ENCODE measurements at regions not wholly inside any gene's neighbourhood (a gene's known extent, or its start where the extent isn't known, plus 50 kb on each side); places are given as distances from the start of the nearest gene placed in this dataset.

- no peak for TF ChIP-seq POLR2AphosphoS5 (IDR thresholded peaks at IDR 0.05)
- no peak for TF ChIP-seq POLR2A (IDR thresholded peaks at IDR 0.05)
- TF ChIP-seq, protein P1, sequence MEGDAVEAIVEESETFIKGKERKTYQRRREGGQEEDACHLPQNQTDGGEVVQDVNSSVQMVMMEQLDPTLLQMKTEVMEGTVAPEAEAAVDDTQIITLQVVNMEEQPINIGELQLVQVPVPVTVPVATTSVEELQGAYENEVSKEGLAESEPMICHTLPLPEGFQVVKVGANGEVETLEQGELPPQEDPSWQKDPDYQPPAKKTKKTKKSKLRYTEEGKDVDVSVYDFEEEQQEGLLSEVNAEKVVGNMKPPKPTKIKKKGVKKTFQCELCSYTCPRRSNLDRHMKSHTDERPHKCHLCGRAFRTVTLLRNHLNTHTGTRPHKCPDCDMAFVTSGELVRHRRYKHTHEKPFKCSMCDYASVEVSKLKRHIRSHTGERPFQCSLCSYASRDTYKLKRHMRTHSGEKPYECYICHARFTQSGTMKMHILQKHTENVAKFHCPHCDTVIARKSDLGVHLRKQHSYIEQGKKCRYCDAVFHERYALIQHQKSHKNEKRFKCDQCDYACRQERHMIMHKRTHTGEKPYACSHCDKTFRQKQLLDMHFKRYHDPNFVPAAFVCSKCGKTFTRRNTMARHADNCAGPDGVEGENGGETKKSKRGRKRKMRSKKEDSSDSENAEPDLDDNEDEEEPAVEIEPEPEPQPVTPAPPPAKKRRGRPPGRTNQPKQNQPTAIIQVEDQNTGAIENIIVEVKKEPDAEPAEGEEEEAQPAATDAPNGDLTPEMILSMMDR (IDR thresholded peaks at IDR 0.05): no peak
- H3K4me3 ChIP-seq: no peak overlapping the region
- intact Hi-C loops (cut with DNase I; ENCODE audit: low total_unique reads): no loop called here
- H3K4me1 ChIP-seq: no peaks in the 10 kb centered on the region
- H3K27ac ChIP-seq: no peak overlapping the region
- no peak for DNase-seq (ENCODE audit: low spot score in 2 of 2)
- H3K9me3 ChIP-seq: no peaks in the 10 kb centered on the region
- H3K27me3 ChIP-seq: peaks cover 0 to 3% of the 10 kb centered on the region in 2 donors
- H3K36me3 ChIP-seq: no peaks in the 10 kb centered on the region
Measured at GRCh38 chr6:1014431-1014807, 297.5 kb upstream of the FOXQ1 start.

- no peak for DNase-seq (ENCODE audit: low spot score in 2 of 2)
- no peak for TF ChIP-seq POLR2A (IDR thresholded peaks at IDR 0.05)
- TF ChIP-seq, protein P1 (IDR thresholded peaks at IDR 0.05): no peak
- TF ChIP-seq POLR2AphosphoS5 (IDR thresholded peaks at IDR 0.05): no peak
- no peak overlapping the region for H3K4me3 ChIP-seq
- no peak overlapping the region for H3K27ac ChIP-seq
- H3K4me1 ChIP-seq: no peaks in the 10 kb centered on the region
- H3K36me3 ChIP-seq: no peaks in the 10 kb centered on the region
- intact Hi-C loops (cut with DNase I; ENCODE audit: low total_unique reads): no loop called here
- H3K9me3 ChIP-seq: no peaks in the 10 kb centered on the region
- peaks cover 0 to 3% of the 10 kb centered on the region in 2 donors for H3K27me3 ChIP-seq
Measured at GRCh38 chr6:1013656-1014430, 298.1 kb upstream of the FOXQ1 start.

- H3K27ac ChIP-seq: no peak overlapping the region
- intact Hi-C loops (cut with DNase I; ENCODE audit: low total_unique reads): no loop called here
- no peak for DNase-seq (ENCODE audit: low spot score in 2 of 2)
- peaks cover 0 to 3% of the 10 kb centered on the region in 2 donors for H3K27me3 ChIP-seq
- H3K4me1 ChIP-seq: no peaks in the 10 kb centered on the region
- no peak overlapping the region for H3K4me3 ChIP-seq
- TF ChIP-seq POLR2A (IDR thresholded peaks at IDR 0.05): no peak
- no peak for TF ChIP-seq POLR2AphosphoS5 (IDR thresholded peaks at IDR 0.05)
- TF ChIP-seq, protein P1 (IDR thresholded peaks at IDR 0.05): no peak
- no peaks in the 10 kb centered on the region for H3K36me3 ChIP-seq
- H3K9me3 ChIP-seq: no peaks in the 10 kb centered on the region
Measured at GRCh38 chr6:1009103-1009502, 302.8 kb upstream of the FOXQ1 start.

GRCh38 chr6:1007159-1007558, 304.7 kb upstream of the FOXQ1 start:
- no peak overlapping the region for H3K27ac ChIP-seq
- no peak overlapping the region for H3K4me3 ChIP-seq
- intact Hi-C loops (cut with DNase I; ENCODE audit: low total_unique reads): no loop called here
- no peaks in the 10 kb centered on the region for H3K36me3 ChIP-seq
- TF ChIP-seq, protein P1 (IDR thresholded peaks at IDR 0.05): no peak
- TF ChIP-seq POLR2AphosphoS5 (IDR thresholded peaks at IDR 0.05) (no peak), POLR2A (IDR thresholded peaks at IDR 0.05) (no peak)
- H3K4me1 ChIP-seq: no peaks in the 10 kb centered on the region
- DNase-seq (ENCODE audit: low spot score in 2 of 2): no peak
- peaks cover 0 to 3% of the 10 kb centered on the region in 2 donors for H3K27me3 ChIP-seq
- no peaks in the 10 kb centered on the region for H3K9me3 ChIP-seq

DNA sequence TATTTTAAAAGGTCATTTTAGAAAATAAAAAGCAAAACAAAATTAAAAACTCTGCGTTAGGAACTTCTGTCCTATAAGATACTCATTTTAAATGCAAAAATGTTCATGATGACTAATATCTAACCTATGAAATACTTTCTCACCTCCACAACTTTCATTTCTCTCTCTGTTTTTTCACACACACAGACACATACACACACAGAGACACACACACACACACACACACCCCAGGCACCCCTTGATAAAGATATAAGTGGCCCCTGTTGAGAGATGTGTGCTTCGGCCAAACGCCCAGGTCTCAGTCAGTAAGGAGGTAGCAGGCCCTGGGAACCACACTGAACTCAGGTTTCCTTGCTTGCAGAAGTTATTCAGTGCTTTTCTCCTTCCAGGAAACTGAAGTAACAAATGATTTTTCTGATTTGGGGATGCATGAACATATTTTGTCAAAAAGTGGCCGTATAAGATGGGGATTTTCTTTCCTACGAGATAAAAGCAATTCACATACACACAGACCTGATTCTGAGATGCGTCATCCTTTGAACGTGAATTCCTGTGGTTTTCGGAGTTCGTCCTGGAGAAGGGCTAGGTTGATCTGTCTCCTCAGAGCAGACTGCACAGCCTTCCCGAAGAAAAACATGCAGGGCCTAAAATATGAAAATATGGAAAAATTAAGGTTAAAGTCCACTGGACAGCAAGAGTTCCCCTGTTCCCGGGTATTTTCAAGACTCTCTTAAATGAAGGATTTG, 306.8 kb upstream of the FOXQ1 start:
- H3K27ac ChIP-seq: no peak overlapping the region
- TF ChIP-seq POLR2A (IDR thresholded peaks at IDR 0.05) (no peak), POLR2AphosphoS5 (IDR thresholded peaks at IDR 0.05) (no peak)
- TF ChIP-seq, protein P1 (IDR thresholded peaks at IDR 0.05): no peak
- no peaks in the 10 kb centered on the region for H3K9me3 ChIP-seq
- H3K36me3 ChIP-seq: no peaks in the 10 kb centered on the region
- intact Hi-C loops (cut with DNase I; ENCODE audit: low total_unique reads): no loop called here
- H3K4me1 ChIP-seq: no peaks in the 10 kb centered on the region
- no peak overlapping the region for H3K4me3 ChIP-seq
- DNase-seq (ENCODE audit: low spot score in 2 of 2): no peak
- no peaks in the 10 kb centered on the region for H3K27me3 ChIP-seq

Measured in breast epithelium (tissue), 4 donors.